ENCODE measurements at regions not wholly inside any gene's neighbourhood (a gene's known extent, or its start where the extent isn't known, plus 50 kb on each side); places are given as distances from the start of the nearest gene placed in this dataset.

GRCh38 chr9:129472651-129473102, 148.2 kb downstream of the C9orf50 start:
- Histone ChIP-seq H3K27me3 (no peaks in the 10 kb centered on the region), H3K4me3 (no peak overlapping the region), H3K4me1 (peaks cover 0 to 21% (median 17%) of the 10 kb centered on the region in 4 donors), H3K36me3 (no peaks in the 10 kb centered on the region), H3K27ac (peak overlapping the region; percentile 72), H3K9me3 (no peaks in the 10 kb centered on the region)
- no peak for DNase-seq
- no peak for TF ChIP-seq CTCF (IDR thresholded peaks at IDR 0.05)
- intact Hi-C loops (cut with DNase I; ENCODE audit: low total_unique reads): no loop called here

DNA sequence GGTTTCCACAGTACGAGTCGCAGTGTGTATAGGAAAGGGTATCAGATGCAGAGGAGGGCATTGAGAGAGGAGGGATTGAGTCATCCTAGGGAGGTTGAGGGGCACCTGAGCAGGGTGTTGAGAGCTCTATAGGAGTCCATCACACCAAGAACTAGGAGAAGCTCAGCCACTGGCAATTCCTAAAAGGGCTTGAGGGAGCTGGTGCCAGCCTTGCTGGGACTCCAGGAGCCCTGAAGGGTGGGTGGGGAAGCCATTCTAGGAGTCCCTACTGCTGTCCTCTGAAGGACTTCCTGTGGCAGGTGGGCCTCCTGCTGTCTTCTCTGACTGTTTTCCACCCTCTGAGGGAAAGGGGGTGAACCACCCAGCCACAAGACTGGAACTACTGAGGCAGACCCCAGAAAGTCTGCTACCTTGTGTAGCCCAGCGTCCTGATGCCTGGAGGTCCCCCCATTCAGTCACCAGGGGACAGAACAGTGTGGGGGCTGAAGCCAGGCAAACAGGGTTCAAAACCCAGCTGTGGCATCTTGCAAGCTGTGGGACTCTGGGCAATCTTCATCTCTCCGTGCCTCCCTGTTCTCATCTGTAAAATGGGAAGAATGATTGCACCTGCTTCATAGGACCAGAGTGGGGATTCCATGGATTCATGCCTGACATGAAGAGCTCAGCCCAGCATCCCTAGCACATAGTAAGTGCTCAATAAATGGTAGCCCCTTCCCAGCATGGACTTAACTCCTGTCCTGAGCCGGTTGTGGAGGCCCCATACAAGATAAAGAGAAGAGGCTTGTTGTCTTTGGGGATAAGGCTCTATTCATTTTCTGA, 149.5 kb downstream of the C9orf50 start:
- no peak overlapping the region for H3K27ac ChIP-seq
- no peak overlapping the region for H3K4me3 ChIP-seq
- TF ChIP-seq CTCF (IDR thresholded peaks at IDR 0.05): no peak
- peaks cover 0 to 21% (median 18%) of the 10 kb centered on the region in 4 donors for H3K4me1 ChIP-seq
- H3K27me3 ChIP-seq: no peaks in the 10 kb centered on the region
- H3K9me3 ChIP-seq: no peaks in the 10 kb centered on the region
- H3K36me3 ChIP-seq: no peaks in the 10 kb centered on the region
- DNase-seq: no peak
- intact Hi-C loops (cut with DNase I; ENCODE audit: low total_unique reads): no loop called here

DNA sequence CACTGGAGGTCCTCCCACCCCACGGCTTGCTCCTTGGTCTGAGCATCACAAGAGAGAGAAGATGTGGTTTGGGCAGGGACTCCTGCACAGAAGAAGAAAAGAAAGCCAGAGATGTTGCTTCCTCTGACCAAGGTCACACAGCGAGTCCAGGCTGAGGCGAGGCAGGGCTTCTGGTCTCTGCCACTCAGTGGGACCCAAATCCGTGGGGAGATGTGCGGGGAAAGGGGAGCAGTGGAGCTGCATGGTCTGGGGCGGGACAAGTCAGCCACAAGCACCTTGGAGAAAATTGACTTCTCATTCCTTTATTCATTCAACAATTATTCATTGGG, 150.9 kb downstream of the C9orf50 start:
- TF ChIP-seq CTCF (IDR thresholded peaks at IDR 0.05): no peak
- DNase-seq: no peak
- no peaks in the 10 kb centered on the region for H3K36me3 ChIP-seq
- peaks cover 0 to 34% (median 31%) of the 10 kb centered on the region in 4 donors for H3K4me1 ChIP-seq
- H3K27me3 ChIP-seq: no peaks in the 10 kb centered on the region
- intact Hi-C loops (cut with DNase I; ENCODE audit: low total_unique reads): no loop called here
- no peaks in the 10 kb centered on the region for H3K9me3 ChIP-seq
- H3K4me3 ChIP-seq: no peak overlapping the region
- H3K27ac ChIP-seq: no peak overlapping the region

DNA sequence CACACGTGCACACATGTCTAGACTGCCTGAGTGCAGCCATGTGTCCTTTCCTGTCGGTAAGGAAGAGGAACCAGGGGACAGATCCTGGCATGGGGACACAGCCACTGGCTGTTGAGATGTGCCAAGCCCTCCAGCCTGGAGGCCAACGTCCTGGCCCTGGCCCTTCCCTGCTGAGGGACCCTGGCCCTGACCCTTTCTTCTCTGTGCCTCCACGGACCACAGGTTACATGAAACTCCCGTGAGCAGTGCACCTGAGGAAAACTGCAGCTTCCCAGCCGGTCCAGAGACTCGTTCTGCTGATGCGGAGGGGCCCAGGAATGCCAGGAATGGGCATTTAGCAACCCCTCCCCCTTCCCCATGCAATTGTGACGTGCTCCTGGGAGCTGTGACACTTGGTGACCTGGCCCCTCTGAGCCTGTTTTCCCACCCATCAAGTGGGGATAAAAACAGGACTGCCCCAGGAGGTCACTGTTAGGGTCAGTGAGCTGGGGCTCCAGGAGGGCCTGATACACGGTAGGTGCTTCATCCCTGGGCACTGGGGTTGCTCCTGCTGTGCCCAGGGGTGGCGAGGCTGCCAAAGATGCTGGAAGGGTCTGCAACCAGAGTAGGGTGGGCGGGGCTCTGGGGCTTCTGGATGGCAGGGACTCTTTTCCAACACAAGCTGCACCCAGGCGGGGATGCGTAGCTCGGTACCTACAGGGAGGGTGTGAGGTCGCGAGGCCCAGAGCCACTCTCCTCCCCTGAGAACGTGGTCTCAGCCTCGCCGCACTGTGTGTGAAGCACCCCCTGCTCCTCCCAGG, 151.5 kb downstream of the C9orf50 start:
- no peak for TF ChIP-seq CTCF (IDR thresholded peaks at IDR 0.05)
- no peak for DNase-seq
- H3K9me3 ChIP-seq: no peaks in the 10 kb centered on the region
- no peak overlapping the region for H3K27ac ChIP-seq
- no peak overlapping the region for H3K4me3 ChIP-seq
- no peaks in the 10 kb centered on the region for H3K36me3 ChIP-seq
- intact Hi-C loops (cut with DNase I; ENCODE audit: low total_unique reads): no loop called here
- H3K4me1 ChIP-seq: peaks cover 0 to 36% (median 31%) of the 10 kb centered on the region in 4 donors
- no peaks in the 10 kb centered on the region for H3K27me3 ChIP-seq

GRCh38 chr9:129467739-129468666, 152.9 kb downstream of the C9orf50 start:
- no peaks in the 10 kb centered on the region for H3K36me3 ChIP-seq
- intact Hi-C loops (cut with DNase I; ENCODE audit: low total_unique reads): no loop called here
- TF ChIP-seq CTCF (IDR thresholded peaks at IDR 0.05): no peak
- H3K27ac ChIP-seq: no peak overlapping the region
- no peak overlapping the region for H3K4me3 ChIP-seq
- no peak for DNase-seq
- peaks cover 0 to 23% (median 18%) of the 10 kb centered on the region in 4 donors for H3K4me1 ChIP-seq
- H3K27me3 ChIP-seq: no peaks in the 10 kb centered on the region
- H3K9me3 ChIP-seq: no peaks in the 10 kb centered on the region

Measured in tibial artery (tissue), 4 donors.